Hematopoietic multipotent progenitor cell treated with erythropoietin and hydrocortisone succinate and interleukin-3 and kit ligand, for 15 days (in vitro differentiated cells): ENCODE measurements at regions not wholly inside any gene's neighbourhood (a gene's known extent, or its start where the extent isn't known, plus 50 kb on each side); places are given as distances from the start of the nearest gene placed in this dataset.
"Not testable (repeated sequence)": the region's sequence is repeated elsewhere in the genome, so short reads cannot be mapped to it uniquely, and the experiment has no call there.

Experiments used
- DNase-seq: peaks from one replicate; pipeline ENCODE4 v3.0.0-alpha.2; 2015; ENCODE audit warnings: low spot score

GRCh38 chr5:100379254-100379858, 155.8 kb upstream of the FAM174A start:
- DNase-seq, result not testable (repeated sequence)

GRCh38 chr5:100364757-100365478, 170.3 kb upstream of the FAM174A start:
- DNase-seq, result not testable (repeated sequence)

- not testable (repeated sequence) for DNase-seq
These were observed 170.8 kb upstream of the FAM174A start for GRCh38 chr5:100364343-100364742.

- DNase-seq, result not testable (repeated sequence)
These were observed 175.2 kb upstream of the FAM174A start for GRCh38 chr5:100359998-100360397.

DNA sequence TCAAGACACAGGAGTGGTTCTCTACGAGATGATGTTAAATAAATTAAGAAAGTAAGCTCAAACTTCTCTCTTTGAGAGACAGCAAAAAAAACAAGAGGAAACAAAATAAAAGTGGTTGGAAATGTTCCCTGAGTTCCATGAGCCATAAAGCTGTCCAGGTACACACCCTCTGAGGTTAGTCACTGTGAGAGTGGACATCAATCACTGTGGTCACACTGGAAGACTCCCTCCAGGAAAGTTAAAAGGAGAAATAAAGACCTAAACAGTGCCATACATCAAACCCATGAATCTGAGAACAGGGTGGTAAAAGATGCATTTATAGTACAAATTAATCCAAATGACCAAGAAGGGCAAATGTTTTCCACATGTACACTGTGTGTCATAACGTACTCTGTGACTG, 188.9 kb upstream of the FAM174A start:
- DNase-seq, result not testable (repeated sequence)

GRCh38 chr5:100341485-100341884, 193.7 kb upstream of the FAM174A start:
- DNase-seq, result not testable (repeated sequence)

GRCh38 chr5:100322483-100322882, 212.7 kb upstream of the FAM174A start:
- no peak for DNase-seq

GRCh38 chr5:100319885-100320284, 215.3 kb upstream of the FAM174A start:
- DNase-seq, result no peak

DNA sequence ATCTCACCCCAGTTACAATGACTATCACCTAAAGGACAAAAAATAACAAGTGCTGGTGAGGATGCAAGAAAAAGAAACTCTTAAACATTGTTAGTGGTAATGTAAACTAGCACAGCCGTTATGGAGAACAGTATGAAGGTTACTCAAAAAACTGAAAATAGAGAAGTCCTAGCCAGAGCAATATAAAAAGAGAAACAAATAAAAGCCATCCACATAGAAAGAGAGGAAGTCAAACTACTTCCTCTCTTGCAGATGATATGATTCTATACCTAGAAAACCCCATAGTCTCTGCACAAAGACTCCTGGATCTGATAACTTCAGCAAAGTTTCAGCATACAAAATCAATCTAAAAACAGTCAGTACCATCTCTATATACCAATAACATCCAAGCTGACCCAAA, 221.5 kb upstream of the FAM174A start:
- no peak for DNase-seq

- no peak for DNase-seq
These were observed 223.4 kb upstream of the FAM174A start for GRCh38 chr5:100311806-100312205.

DNA sequence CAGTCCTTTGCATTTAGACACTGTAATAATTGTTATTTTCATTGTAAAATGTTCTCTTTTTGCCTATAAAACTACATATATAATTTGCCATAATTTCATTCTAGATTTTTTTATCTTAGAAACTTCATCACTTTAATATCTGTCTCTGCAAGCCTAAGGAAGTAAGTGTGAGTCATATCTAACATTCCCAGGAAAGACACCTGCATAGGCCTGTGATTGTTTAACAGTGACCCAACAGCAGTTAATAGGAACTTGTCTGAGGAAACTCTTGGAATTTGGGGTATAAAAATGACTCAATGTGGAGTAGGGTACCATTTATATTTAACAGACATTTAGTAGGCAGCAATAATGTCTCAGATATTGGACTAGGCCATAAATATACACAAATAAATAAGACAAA, 229.2 kb upstream of the FAM174A start:
- no peak for DNase-seq

DNA sequence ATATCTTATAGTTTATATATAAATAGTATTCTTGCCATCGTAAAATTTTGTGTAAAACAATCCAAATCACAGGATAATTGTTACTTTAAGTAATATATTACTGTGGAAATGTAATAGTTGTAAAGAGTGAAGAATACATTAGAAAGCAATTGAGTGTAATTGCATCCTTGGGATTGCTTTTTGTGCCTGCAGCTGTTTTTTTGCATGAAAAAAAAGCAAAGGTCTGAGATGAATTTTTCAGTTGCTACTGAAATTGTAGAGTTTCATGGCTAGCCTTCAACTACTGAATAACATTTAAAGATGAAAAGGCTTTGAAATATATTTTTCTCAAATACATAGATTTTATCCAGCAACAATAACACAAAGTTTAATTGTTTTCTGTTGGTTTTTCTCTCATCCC, 232.0 kb upstream of the FAM174A start:
- no peak for DNase-seq

DNA sequence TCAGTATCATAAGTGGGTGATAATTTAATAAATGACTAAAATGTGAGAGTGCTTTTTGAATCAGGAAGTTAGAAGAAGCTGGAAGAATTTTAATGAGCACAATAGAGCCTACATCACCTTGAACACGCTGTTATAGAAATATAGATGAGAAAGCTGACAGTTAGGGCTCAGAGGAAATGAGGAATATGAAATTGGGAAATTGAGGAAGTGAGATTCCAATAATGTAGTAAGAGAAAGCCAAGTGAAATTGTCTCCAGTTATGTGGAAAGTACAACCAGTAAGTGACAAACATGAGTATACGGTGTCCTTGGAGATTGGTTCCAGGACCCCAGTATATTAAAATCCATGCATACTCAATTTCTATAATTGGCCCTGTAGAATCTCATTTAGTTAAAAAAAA, 235.9 kb upstream of the FAM174A start:
- no peak for DNase-seq

- no peak for DNase-seq
These were observed 259.1 kb upstream of the FAM174A start for GRCh38 chr5:100276071-100276470.

DNA sequence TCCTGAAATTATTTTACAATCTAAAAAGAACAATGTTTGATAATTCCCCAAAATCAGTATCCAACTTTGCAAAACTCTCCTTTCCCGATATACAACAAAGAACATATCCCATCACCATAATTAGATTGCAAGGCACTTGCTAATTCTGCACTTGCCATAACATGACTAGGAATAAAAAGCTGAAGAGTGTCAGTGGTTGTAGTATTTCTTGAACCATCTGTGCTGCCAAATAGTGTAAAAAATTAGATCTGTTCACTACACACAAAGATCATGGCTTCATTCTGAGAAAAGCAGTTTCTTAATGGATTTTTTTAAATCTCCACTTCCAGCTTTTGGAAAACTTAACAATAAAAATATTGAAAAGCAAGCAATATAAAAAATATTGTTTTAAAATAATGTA, 259.5 kb upstream of the FAM174A start:
- no peak for DNase-seq

GRCh38 chr5:100273846-100274580, 261.2 kb upstream of the FAM174A start:
- DNase-seq, result no peak

DNA sequence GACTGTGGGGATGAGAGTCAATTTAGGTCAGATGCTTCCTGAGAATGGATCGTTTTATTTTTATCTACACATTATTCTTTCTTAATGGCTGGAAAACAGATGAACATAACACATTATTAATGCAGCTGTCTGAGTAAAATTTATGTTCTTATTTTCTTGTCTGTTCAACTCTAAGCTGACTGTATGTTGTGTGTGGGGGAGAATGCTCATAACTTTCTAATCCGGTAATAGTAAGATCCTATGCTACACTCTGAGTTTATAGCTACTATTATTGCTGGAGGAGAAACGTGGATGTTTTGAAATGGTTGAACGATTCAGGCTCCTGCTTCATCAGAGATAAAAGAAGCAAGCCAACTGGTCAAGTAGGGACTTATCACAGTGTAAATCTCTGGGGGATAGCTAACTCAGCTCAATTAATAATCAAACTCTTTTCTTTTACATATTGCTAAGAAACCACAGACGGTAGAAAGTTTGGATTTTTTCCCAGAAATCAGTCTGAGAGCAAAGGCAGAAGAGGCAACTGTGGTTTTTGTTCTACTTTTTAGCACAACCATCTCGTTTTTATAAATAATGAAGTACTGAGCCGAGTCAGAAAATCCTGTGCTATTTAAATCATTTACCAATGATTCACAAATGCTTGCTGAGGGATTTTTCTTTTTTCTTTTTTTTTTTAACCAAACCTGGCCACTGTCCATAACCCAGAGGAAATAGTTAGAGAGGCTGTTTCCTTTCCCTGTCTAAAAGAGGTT, 265.0 kb upstream of the FAM174A start:
- DNase-seq, result no peak

DNA sequence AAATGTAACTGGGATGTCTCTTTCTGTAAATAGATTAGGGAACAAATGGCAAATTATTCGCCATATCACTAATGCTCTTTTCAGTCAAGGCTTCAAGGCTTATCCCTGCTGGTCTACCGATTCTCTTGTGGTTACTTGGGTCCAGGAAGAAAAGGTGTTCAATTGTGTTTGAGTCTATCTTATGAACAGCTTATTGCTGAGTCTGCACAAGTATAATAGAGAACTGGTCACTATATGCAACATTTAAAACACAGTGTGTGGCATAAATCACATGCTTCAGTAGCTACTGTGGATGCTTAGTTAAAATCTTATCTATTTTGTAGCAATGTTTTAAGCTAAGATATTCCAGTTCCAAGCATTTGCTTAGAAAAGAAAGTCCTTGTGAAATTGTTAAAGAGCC, 274.2 kb upstream of the FAM174A start:
- DNase-seq, result no peak

GRCh38 chr5:100252944-100253343, 282.2 kb upstream of the FAM174A start:
- no peak for DNase-seq

DNA sequence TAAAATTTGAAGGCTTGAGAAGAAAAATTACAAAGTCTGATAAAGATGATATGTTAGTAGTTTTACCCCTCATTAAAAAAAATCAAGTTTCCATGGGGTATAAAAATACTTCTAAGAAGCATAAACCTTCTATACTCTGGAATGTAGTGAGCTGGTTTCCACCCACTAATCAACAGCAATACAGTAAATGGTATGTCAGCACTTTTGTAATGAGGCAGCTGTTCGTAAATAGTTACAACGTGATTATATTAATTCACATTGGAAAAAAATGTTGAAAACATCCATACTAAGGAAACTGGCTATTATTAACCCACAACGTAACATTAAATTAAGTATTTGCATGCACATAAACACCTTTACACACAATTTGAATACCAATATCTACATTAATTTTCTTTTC, 283.1 kb upstream of the FAM174A start:
- DNase-seq, result no peak

DNA sequence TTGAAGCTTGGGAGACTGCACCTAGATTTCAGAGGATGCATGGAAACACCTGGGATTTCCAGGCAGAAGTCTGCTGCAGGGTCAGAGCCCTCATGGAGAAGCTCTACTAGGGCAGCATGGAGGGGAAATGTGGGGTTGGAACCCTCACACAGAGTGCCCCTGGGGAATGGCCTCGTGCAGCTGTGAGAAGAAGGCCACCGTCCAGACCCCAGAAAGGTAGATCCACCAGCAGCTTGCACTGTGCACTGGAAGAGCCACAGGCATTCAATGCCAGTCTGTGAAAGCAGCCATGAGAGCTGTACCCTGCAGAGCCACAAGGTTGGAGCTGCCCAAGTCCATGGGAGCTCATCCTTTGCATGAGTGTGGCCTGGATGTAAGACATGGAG, 285.3 kb upstream of the FAM174A start:
- DNase-seq, result no peak

DNA sequence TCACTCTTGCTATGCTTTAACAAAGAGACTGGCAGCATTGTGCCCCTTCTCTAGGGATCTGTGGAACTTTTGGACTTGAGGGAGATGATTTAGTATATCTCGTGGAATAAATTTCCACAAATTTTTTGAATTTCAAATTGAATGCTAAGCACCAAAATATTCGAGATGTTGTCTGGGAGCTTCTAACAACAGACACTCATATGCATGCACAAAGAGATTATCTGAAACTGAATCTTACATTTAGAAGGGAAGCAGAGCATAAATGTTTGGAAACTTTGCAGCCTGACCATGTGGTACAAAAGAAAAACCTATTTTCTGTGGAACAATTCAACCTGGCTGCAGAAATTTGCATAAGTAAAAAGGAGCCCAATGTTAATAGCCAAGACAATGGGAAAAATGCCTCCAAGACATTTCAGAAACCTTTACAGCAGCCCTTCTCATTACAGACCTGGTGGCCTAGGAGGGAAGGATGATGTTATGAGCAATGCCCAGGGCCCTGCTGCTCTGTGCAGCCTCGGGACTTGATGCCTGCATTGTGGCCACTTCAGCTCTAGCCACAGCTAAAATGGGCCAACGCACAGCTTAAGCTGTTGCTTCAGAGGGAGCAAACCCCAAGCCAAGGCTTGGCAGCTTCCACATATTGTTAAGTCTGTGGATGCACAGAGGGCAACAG, 285.8 kb upstream of the FAM174A start:
- DNase-seq, result no peak
